ENCODE measurements at regions not wholly inside any gene's neighbourhood (a gene's known extent, or its start where the extent isn't known, plus 50 kb on each side); places are given as distances from the start of the nearest gene placed in this dataset.
A peak's percentile ranks its signal among the peaks of the same experiment; 100 is the strongest.

DNA sequence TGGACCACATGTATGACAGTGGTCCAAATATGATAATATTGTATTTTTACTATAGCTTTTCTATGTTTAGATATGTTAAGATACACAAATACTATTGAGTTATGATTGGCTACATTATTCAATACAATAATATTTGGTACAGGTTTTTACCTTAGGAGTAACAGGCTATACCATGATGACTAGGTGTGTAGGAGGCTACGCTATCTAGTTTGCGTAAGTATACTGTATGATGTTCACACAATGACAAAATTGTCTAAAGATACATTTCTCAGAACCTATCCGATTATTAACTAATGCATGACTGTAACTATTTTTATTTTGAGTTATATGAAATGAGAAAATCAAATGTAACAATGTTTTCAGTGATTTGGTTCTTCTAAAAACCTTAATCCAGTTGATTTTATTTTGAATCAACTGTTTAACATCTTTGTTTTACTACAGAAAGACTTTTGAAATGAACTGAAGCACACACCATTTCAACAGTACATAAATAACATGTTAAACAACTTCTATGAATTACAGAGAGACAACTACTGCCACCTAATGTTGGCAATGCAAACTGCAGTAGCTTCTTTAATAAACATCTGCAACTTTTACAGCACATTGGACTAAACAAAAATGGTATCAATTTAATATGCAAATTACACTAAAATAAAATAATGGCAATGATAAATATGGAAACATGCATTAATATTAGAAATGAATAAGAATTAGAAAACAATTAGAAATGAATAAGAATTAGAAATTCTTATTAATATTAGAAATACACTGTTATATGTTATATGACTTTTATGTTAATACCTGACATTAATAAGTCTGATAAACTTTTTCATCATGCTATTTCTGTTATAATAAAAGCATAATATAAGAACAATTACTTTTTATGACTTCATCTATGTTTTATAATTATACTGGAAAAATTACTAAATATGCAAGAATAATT, 255.7 kb downstream of the MBNL1 start:
- H3K4me1 ChIP-seq (ENCODE audit: insufficient read depth): no peaks in the 10 kb centered on the region
- Mint-ChIP-seq H3K27me3 (ENCODE audit: insufficient read depth, low read depth, poor library complexity) (peaks cover 1% of the 10 kb centered on the region), H3K36me3 (ENCODE audit: low read depth) (no peaks in the 10 kb centered on the region), H3K27ac (no peak overlapping the region), H3K9me3 (no peaks in the 10 kb centered on the region), H3K4me3 (no peak overlapping the region), H3K4me1 (0 out of 3 replicates have a peak, but pooled peaks cover 4% of the 10 kb centered on the region)
- peak; percentile 64 for DNase-seq (ENCODE audit: low spot score)
- no peaks in the 10 kb centered on the region for H3K79me2 ChIP-seq (replicated peaks; ENCODE audit: insufficient read depth)
- no peaks in the 10 kb centered on the region for H3K9me2 ChIP-seq (ENCODE audit: insufficient read depth)
- no peaks in the 10 kb centered on the region for H3K36me3 ChIP-seq (ENCODE audit: insufficient read depth)
- no peak overlapping the region for H3K27ac ChIP-seq (ENCODE audit: low read depth)
- no peaks in the 10 kb centered on the region for H3F3A ChIP-seq (replicated peaks; ENCODE audit: low read depth)
- TF ChIP-seq, protein P1, sequence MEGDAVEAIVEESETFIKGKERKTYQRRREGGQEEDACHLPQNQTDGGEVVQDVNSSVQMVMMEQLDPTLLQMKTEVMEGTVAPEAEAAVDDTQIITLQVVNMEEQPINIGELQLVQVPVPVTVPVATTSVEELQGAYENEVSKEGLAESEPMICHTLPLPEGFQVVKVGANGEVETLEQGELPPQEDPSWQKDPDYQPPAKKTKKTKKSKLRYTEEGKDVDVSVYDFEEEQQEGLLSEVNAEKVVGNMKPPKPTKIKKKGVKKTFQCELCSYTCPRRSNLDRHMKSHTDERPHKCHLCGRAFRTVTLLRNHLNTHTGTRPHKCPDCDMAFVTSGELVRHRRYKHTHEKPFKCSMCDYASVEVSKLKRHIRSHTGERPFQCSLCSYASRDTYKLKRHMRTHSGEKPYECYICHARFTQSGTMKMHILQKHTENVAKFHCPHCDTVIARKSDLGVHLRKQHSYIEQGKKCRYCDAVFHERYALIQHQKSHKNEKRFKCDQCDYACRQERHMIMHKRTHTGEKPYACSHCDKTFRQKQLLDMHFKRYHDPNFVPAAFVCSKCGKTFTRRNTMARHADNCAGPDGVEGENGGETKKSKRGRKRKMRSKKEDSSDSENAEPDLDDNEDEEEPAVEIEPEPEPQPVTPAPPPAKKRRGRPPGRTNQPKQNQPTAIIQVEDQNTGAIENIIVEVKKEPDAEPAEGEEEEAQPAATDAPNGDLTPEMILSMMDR (conservative IDR thresholded peaks at IDR 0.05; ENCODE audit: low read depth in 2 of 2): peak; percentile 66 to 96
- TF ChIP-seq EZH2phosphoT487 (IDR thresholded peaks at IDR 0.05; ENCODE audit: unreplicated experiment) (no peak), ZNF114 (CRISPR knock-in tag; IDR thresholded peaks at IDR 0.05) (no peak), CREB1 (CRISPR knock-in tag; IDR thresholded peaks at IDR 0.05; ENCODE audit: low read depth) (no peak)
- H3K4me3 ChIP-seq: no peak overlapping the region
- no peak overlapping the region for H3K4me2 ChIP-seq
- H2AFZ ChIP-seq: no peak overlapping the region
- H3K27me3 ChIP-seq (ENCODE audit: insufficient read depth): no peaks in the 10 kb centered on the region
- no peak for ATAC-seq
- no peaks in the 10 kb centered on the region for H4K20me1 ChIP-seq (replicated peaks; ENCODE audit: insufficient read depth)

DNA sequence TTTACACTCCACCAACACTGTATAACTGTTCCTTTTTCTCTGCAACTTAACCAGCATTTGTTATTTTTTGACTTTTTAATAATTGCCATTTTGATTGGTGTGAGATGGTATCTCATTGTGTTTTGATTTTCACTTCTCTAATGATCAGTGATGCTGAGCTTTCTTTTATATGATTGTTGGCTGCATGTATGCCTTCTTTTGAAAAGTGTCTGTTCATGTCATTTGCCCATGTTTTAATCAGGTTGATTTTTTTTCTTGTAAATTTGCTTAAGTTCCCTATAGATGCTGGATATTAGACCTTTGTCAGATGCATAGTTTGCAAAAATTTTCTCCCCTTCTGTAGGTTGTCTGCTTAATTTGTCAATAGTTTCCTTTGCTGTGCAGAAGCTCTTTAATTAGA, 263.0 kb downstream of the MBNL1 start:
- Histone ChIP-seq H4K20me1 (replicated peaks; ENCODE audit: insufficient read depth) (no peaks in the 10 kb centered on the region), H3K27me3 (ENCODE audit: insufficient read depth) (no peaks in the 10 kb centered on the region), H3K36me3 (ENCODE audit: insufficient read depth) (no peaks in the 10 kb centered on the region), H3K4me1 (ENCODE audit: insufficient read depth) (no peaks in the 10 kb centered on the region), H3K27ac (ENCODE audit: low read depth) (no peak overlapping the region), H3F3A (replicated peaks; ENCODE audit: low read depth) (no peaks in the 10 kb centered on the region), H3K79me2 (replicated peaks; ENCODE audit: insufficient read depth) (no peaks in the 10 kb centered on the region), H2AFZ (no peak overlapping the region), H3K4me3 (no peak overlapping the region), H3K4me2 (no peak overlapping the region), H3K9me2 (ENCODE audit: insufficient read depth) (peaks cover 22% of the 10 kb centered on the region; the same call in 1 of the 2 replicates)
- DNase-seq (ENCODE audit: low spot score) (no peak), ATAC-seq (no peak)
- Mint-ChIP-seq H3K9me3 (no peaks in the 10 kb centered on the region; the same call in 2 of the 3 replicates), H3K36me3 (ENCODE audit: low read depth) (no peaks in the 10 kb centered on the region; the same call in 2 of the 3 replicates), H3K4me1 (no peaks in the 10 kb centered on the region), H3K27me3 (ENCODE audit: insufficient read depth, low read depth, poor library complexity) (no peaks in the 10 kb centered on the region), H3K27ac (no peak overlapping the region), H3K4me3 (no peak overlapping the region)
- TF ChIP-seq STAT1 (IDR thresholded peaks at IDR 0.05; ENCODE audit: unreplicated experiment): no peak
- TF ChIP-seq, protein P2, sequence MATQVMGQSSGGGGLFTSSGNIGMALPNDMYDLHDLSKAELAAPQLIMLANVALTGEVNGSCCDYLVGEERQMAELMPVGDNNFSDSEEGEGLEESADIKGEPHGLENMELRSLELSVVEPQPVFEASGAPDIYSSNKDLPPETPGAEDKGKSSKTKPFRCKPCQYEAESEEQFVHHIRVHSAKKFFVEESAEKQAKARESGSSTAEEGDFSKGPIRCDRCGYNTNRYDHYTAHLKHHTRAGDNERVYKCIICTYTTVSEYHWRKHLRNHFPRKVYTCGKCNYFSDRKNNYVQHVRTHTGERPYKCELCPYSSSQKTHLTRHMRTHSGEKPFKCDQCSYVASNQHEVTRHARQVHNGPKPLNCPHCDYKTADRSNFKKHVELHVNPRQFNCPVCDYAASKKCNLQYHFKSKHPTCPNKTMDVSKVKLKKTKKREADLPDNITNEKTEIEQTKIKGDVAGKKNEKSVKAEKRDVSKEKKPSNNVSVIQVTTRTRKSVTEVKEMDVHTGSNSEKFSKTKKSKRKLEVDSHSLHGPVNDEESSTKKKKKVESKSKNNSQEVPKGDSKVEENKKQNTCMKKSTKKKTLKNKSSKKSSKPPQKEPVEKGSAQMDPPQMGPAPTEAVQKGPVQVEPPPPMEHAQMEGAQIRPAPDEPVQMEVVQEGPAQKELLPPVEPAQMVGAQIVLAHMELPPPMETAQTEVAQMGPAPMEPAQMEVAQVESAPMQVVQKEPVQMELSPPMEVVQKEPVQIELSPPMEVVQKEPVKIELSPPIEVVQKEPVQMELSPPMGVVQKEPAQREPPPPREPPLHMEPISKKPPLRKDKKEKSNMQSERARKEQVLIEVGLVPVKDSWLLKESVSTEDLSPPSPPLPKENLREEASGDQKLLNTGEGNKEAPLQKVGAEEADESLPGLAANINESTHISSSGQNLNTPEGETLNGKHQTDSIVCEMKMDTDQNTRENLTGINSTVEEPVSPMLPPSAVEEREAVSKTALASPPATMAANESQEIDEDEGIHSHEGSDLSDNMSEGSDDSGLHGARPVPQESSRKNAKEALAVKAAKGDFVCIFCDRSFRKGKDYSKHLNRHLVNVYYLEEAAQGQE (IDR thresholded peaks at IDR 0.05; ENCODE audit: unreplicated experiment): no peak
- TF ChIP-seq ZNF331 (CRISPR knock-in tag; IDR thresholded peaks at IDR 0.05; ENCODE audit: low read depth): no peak
- TF ChIP-seq, protein P3, sequence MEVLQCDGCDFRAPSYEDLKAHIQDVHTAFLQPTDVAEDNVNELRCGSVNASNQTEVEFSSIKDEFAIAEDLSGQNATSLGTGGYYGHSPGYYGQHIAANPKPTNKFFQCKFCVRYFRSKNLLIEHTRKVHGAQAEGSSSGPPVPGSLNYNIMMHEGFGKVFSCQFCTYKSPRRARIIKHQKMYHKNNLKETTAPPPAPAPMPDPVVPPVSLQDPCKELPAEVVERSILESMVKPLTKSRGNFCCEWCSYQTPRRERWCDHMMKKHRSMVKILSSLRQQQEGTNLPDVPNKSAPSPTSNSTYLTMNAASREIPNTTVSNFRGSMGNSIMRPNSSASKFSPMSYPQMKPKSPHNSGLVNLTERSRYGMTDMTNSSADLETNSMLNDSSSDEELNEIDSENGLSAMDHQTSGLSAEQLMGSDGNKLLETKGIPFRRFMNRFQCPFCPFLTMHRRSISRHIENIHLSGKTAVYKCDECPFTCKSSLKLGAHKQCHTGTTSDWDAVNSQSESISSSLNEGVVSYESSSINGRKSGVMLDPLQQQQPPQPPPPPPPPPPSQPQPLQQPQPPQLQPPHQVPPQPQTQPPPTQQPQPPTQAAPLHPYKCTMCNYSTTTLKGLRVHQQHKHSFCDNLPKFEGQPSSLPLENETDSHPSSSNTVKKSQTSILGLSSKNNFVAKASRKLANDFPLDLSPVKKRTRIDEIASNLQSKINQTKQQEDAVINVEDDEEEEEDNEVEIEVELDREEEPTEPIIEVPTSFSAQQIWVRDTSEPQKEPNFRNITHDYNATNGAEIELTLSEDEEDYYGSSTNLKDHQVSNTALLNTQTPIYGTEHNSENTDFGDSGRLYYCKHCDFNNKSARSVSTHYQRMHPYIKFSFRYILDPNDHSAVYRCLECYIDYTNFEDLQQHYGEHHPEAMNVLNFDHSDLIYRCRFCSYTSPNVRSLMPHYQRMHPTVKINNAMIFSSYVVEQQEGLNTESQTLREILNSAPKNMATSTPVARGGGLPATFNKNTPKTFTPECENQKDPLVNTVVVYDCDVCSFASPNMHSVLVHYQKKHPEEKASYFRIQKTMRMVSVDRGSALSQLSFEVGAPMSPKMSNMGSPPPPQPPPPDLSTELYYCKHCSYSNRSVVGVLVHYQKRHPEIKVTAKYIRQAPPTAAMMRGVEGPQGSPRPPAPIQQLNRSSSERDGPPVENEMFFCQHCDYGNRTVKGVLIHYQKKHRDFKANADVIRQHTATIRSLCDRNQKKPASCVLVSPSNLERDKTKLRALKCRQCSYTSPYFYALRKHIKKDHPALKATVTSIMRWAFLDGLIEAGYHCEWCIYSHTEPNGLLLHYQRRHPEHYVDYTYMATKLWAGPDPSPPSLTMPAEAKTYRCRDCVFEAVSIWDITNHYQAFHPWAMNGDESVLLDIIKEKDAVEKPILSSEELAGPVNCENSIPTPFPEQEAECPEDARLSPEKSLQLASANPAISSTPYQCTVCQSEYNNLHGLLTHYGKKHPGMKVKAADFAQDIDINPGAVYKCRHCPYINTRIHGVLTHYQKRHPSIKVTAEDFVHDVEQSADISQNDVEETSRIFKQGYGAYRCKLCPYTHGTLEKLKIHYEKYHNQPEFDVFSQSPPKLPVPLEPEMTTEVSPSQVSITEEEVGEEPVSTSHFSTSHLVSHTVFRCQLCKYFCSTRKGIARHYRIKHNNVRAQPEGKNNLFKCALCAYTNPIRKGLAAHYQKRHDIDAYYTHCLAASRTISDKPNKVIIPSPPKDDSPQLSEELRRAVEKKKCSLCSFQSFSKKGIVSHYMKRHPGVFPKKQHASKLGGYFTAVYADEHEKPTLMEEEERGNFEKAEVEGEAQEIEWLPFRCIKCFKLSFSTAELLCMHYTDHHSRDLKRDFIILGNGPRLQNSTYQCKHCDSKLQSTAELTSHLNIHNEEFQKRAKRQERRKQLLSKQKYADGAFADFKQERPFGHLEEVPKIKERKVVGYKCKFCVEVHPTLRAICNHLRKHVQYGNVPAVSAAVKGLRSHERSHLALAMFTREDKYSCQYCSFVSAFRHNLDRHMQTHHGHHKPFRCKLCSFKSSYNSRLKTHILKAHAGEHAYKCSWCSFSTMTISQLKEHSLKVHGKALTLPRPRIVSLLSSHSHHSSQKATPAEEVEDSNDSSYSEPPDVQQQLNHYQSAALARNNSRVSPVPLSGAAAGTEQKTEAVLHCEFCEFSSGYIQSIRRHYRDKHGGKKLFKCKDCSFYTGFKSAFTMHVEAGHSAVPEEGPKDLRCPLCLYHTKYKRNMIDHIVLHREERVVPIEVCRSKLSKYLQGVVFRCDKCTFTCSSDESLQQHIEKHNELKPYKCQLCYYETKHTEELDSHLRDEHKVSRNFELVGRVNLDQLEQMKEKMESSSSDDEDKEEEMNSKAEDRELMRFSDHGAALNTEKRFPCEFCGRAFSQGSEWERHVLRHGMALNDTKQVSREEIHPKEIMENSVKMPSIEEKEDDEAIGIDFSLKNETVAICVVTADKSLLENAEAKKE (CRISPR knock-in tag; IDR thresholded peaks at IDR 0.05): no peak
- TF ChIP-seq JUNB (IDR thresholded peaks at IDR 0.05; ENCODE audit: unreplicated experiment): no peak
- no peak for TF ChIP-seq EZH2phosphoT487 (IDR thresholded peaks at IDR 0.05; ENCODE audit: unreplicated experiment)
